ENCODE measurements at regions not wholly inside any gene's neighbourhood (a gene's known extent, or its start where the extent isn't known, plus 50 kb on each side); places are given as distances from the start of the nearest gene placed in this dataset.

- H3K4me3 ChIP-seq (ENCODE audit: low read depth, low read length): no peak overlapping the region
- no peak for DNase-seq (ENCODE audit: low read depth)
- TF ChIP-seq CTCF (conservative IDR thresholded peaks at IDR 0.05; ENCODE audit: low read depth, low read length): no peak
These were observed 186.5 kb downstream of the KATNIP start for GRCh38 chr16:27736431-27736830.

GRCh38 chr16:27737513-27737912, 187.6 kb downstream of the KATNIP start:
- no peak for TF ChIP-seq CTCF (conservative IDR thresholded peaks at IDR 0.05; ENCODE audit: low read depth, low read length)
- H3K4me3 ChIP-seq (ENCODE audit: low read depth, low read length): no peak overlapping the region
- DNase-seq (ENCODE audit: low read depth): no peak

Measured in epithelial cell of proximal tubule (primary cell).